ENCODE measurements at regions not wholly inside any gene's neighbourhood (a gene's known extent, or its start where the extent isn't known, plus 50 kb on each side); places are given as distances from the start of the nearest gene placed in this dataset.

- TF ChIP-seq EZH2phosphoT487 (IDR thresholded peaks at IDR 0.05; ENCODE audit: borderline replicate concordance, low read depth, low read length), result no peak
- TF ChIP-seq CTCF (conservative IDR thresholded peaks at IDR 0.05; ENCODE audit: low read length), result no peak
- no peak overlapping the region for H3K4me2 ChIP-seq (ENCODE audit: low read length)
- no peaks in the 10 kb centered on the region for H3K79me2 ChIP-seq (ENCODE audit: insufficient read depth, low read depth, low read length)
- POLR2A ChIA-PET, result no interaction called here
- CTCF ChIA-PET (ENCODE audit: unreplicated experiment), result no interaction called here
- no peaks in the 10 kb centered on the region for H3K36me3 ChIP-seq (ENCODE audit: insufficient read depth, low read length)
- no peak for DNase-seq (ENCODE audit: low spot score)
- intact Hi-C loops (cut with micrococcal nuclease; ENCODE audit: unreplicated experiment), result no loop called here
- no peak overlapping the region for H3K4me3 ChIP-seq (ENCODE audit: low read depth, low read length, poor library complexity, severe bottlenecking)
- no peaks in the 10 kb centered on the region for H3K9me2 ChIP-seq (ENCODE audit: insufficient read depth, low read length)
- no peaks in the 10 kb centered on the region for H4K20me1 ChIP-seq (ENCODE audit: insufficient read depth, low read length)
- no peak overlapping the region for H2AFZ ChIP-seq (ENCODE audit: low read length)
- H3K9me3 ChIP-seq (ENCODE audit: low read length), result no peaks in the 10 kb centered on the region
- no peak overlapping the region for H3K27ac ChIP-seq (ENCODE audit: low read depth, low read length, poor library complexity, severe bottlenecking)
- BruUV-seq (replicated peaks), result no TSS peak
- H3K4me1 ChIP-seq (ENCODE audit: insufficient read depth, low read length, poor library complexity, severe bottlenecking), result peaks cover 6% of the 10 kb centered on the region
Observed at GRCh38 chr21:35244514-35244913, 195.4 kb upstream of the RUNX1 start.

- intact Hi-C loops (cut with micrococcal nuclease; ENCODE audit: unreplicated experiment), result no loop called here
- BruUV-seq (replicated peaks), result no TSS peak
- no peak overlapping the region for H3K27ac ChIP-seq (ENCODE audit: low read depth, low read length, poor library complexity, severe bottlenecking)
Observed at GRCh38 chr21:35243171-35243570, 194.1 kb upstream of the RUNX1 start.

More at GRCh38 chr21:35243171-35243570, 194.1 kb upstream of the RUNX1 start:
- no peaks in the 10 kb centered on the region for H4K20me1 ChIP-seq (ENCODE audit: insufficient read depth, low read length)
- H3K4me3 ChIP-seq (ENCODE audit: low read depth, low read length, poor library complexity, severe bottlenecking), result no peak overlapping the region
- TF ChIP-seq CTCF (conservative IDR thresholded peaks at IDR 0.05; ENCODE audit: low read length) (no peak), EZH2phosphoT487 (IDR thresholded peaks at IDR 0.05; ENCODE audit: borderline replicate concordance, low read depth, low read length) (no peak)
- H3K9me3 ChIP-seq (ENCODE audit: low read length), result no peaks in the 10 kb centered on the region
- peaks cover 6% of the 10 kb centered on the region for H3K4me1 ChIP-seq (ENCODE audit: insufficient read depth, low read length, poor library complexity, severe bottlenecking)
- CTCF ChIA-PET (ENCODE audit: unreplicated experiment), result no interaction called here
- no peaks in the 10 kb centered on the region for H3K79me2 ChIP-seq (ENCODE audit: insufficient read depth, low read depth, low read length)
- no peak overlapping the region for H3K4me2 ChIP-seq (ENCODE audit: low read length)
- H2AFZ ChIP-seq (ENCODE audit: low read length), result no peak overlapping the region
- POLR2A ChIA-PET, result no interaction called here
- H3K9me2 ChIP-seq (ENCODE audit: insufficient read depth, low read length), result no peaks in the 10 kb centered on the region
- no peaks in the 10 kb centered on the region for H3K36me3 ChIP-seq (ENCODE audit: insufficient read depth, low read length)
- no peak for DNase-seq (ENCODE audit: low spot score)

Data from OCI-LY7 (cell line).